GM19438 (cell line): ENCODE measurements at regions not wholly inside any gene's neighbourhood (a gene's known extent, or its start where the extent isn't known, plus 50 kb on each side); places are given as distances from the start of the nearest gene placed in this dataset.
"Not testable (repeated sequence)": the region's sequence is repeated elsewhere in the genome, so short reads cannot be mapped to it uniquely, and the experiment has no call there.

Experiments
- ATAC-seq: cut with Tn5 transposase; IDR thresholded peaks from one replicate; pipeline ENCODE4 v1.9.1; 2021; ENCODE audit warnings: low read depth; ENCODE audit not compliant: unreplicated experiment

DNA sequence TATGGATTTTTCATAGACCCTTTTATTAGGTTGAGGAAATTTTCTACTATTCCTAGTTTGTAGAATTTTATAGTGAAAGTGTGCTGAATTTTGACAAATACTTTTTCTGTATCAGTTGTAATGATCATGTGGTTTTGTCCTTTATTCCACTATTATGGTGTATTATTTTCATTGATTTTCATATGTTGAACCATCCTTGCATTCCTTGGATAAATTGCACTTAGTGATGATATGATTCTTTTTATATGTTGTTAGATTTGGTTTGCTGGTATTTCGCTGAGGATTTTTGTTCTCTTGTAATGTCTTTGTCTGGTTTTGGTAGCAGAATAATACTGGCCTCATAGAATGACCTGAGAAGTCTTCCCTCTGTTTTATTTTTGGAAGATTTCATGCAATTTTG lies 140.6 kb upstream of the CDK6 start:
- no peak for ATAC-seq

DNA sequence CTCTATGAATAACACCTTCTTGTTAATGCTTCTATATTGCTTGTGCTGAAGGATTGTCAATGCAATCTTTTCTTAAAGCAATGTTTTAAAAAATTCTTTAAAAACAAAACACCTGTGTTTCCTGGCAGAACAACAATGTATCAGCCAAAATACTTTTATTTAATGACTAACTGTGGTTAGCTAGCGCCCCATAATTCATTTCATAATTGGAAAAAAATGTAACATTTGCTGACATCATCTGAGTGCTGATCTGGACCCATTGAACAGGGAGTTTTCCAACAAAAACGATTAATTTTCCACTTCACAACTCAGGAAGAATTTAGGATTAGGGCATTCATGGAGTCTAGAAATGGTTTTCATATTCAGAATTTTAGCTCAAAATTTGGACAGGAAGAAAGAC lies 137.6 kb upstream of the CDK6 start:
- no peak for ATAC-seq

DNA sequence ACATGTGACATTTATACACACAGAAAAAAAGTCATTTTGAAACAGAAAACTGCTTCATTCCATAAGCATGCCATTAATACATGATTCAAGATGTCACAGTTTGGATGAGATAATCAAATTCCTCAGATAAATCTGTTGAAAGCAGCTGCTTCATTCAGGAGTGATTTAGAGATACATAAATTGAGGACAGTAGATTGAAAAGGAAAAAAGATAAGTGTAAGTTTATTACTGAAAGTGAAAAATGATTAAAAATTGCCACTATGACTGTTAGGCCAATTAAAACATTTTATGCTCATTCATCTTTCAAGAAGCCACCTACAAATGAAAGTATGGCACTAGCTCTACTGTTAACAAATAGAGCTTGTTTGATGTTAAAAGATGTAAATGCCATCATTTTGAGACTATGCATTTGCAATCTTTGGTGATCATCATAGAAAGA lies 136.9 kb upstream of the CDK6 start:
- ATAC-seq, result no peak

- ATAC-seq, result no peak
These were observed 136.1 kb upstream of the CDK6 start for GRCh38 chr7:92972441-92972840.

DNA sequence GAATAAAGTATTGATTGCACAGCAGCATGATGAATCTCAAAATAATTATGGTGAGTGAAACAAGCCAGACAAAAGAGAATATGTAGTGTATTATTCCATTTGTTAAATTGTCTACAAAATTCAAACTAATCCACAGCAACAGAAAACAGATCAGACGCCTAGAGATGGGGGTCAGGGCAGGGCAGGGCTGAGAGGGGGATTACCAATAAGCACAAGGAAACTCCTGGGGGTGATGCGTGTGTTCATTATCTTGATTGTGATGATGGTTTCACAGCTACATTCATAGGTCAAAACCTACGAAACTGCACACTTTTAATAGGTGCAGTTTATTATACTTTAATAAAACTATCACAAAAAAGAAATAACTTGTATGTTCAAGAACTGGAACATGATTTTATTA lies 132.7 kb upstream of the CDK6 start:
- ATAC-seq, result no peak

GRCh38 chr7:92968502-92968901 lies 132.1 kb upstream of the CDK6 start:
- no peak for ATAC-seq

DNA sequence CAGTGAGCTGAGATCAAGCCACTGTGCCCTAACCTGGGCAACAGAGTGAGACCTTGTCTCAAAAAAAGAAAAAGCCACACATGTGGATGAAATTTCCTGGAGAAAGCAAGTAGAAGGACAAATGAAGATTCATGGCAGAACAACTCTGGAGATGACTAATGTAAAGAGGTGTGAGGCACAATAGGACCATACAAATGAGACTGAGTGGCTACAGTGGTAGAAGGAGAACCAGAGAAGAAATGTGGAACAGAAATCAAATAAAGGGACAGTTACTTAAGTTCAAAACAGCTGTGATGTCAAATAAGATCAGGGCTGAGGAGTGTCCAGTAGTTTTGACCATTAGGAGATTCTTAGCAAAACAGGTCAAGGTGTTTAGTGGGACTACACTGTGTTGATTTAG lies 130.9 kb upstream of the CDK6 start:
- ATAC-seq, result no peak

GRCh38 chr7:92964141-92964540 lies 127.8 kb upstream of the CDK6 start:
- ATAC-seq, result no peak

DNA sequence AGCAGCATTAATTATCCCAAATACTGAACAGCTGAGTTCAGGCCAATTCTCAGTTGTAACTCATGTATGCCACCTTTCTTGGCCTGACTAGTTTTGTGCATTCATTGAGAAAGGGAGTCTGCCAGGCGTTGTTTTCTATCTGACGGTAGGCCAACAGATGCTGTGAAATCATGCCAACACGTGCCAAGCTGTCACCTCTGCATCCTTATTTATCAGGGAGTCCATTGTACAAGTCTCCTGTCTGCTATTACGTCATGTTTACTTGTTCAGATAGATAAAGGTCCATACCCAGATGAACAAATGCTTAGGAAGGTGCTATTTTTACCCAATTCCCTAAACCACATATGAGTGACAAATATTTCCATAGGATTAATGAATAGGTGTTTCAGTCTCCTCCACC lies 127.2 kb upstream of the CDK6 start:
- ATAC-seq, result no peak

DNA sequence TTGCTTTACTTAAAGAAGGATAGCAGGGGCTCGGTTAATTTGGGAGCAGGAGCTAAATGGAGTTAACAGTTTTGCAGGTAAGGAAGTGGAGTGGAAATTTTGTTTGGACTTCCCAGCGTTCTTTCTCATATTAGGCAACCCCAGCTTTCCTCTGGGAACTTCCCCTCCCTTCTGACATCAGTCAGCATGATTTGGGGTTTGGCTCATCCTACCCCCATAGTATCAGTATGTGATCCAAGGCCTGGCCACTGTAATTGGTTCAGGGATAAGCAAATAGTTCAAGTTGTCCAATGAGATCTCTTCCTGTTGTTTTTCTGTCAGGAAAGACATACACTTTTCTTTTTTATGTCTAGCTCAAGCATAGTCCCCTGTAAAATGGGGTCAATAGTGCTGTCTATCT lies 125.6 kb upstream of the CDK6 start:
- ATAC-seq, result no peak

- ATAC-seq, result no peak
These were observed 120.2 kb upstream of the CDK6 start for GRCh38 chr7:92956575-92956974.

DNA sequence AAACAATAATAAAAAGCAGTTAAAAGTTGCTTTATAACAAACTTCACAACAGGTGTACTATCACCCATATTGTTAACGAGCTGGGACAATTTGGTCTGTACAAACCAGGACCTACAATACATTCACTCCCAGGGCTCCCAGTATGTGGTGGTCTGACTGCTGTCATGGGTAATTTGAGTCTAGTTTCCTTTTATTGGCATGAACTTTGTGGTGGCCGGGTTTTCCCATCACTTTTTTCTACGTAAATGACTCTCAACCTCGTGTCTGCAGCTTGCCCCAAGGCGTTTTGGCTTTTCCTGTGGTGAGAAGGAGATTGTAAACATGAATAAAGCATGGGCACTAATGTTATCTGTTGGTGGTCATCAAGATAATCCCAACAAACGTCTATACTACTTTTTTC lies 118.7 kb upstream of the CDK6 start:
- no peak for ATAC-seq

DNA sequence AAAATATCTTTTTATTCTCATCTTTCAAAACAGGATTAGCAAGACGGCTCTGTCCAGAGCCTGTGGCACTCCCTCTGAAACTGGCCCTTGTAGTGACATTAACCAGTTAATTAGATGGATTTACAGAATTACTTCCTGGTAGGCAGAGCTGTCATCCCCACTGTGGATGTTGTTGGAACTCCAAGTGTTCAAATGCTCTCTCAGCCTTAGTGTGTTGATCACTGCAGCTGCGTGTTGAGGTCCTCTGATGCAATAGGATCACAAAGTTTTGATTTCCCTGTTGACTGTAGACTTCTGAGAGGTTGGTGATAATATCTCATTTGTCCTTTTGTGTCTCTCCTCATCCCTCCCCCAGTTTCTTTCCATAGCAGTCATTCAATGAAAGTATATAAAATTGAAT lies 117.3 kb upstream of the CDK6 start:
- ATAC-seq, result no peak

DNA sequence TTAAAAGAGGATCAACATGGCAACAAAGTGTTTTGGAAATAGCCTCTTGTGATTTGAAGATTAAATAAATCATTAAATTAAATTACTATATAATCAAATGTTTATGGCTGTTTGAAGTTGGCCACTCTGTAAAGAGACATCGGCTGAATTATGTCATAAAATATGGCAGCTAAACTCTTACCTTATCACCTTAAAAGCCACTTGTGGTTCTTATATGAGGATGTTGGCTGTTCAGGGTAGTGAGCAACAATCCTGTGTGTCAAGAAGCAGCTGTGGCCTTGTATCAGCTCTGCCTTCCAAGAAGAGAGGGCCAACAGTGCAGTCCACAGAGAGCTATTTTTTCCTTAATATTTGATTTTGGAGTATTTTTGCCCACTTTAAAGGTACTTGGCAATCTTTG lies 113.4 kb upstream of the CDK6 start:
- no peak for ATAC-seq

DNA sequence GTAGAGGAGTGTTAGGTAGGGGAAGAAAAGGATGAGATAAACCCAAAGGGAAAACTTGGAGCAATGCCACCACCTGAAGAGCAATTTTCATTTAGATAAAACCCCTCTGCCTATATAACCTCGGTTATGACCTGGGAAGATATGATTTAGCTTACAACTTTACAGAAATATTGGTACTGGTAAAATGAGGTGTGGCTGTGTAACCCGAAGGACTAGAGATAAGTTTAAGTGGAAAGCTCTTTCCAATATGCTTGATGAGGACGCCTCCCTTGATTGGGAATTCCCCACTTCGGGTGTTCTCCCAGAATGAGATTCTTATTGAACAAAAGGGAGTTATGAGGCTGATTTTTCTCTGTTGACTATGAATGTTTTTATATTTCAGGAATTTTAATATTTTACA lies 109.5 kb upstream of the CDK6 start:
- ATAC-seq, result no peak

DNA sequence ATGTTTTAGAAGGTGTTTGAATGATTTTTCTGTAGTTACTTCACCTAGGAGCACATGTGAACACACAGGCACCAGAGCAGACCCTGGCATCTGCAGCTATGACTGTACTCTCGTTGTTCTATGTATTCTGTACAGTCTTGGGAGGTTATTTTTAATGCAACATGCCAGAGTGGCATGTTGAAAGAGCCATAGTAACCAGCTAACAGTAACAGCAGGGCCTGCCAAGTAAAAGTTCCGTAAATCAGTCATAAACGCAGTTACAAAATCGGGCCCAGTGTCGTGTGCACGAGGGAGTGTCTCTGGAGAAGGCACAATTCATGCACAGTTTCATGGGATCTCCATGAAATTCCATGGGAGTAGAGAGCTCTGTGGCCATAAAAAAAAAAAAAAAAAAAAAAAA lies 108.3 kb upstream of the CDK6 start:
- no peak for ATAC-seq

DNA sequence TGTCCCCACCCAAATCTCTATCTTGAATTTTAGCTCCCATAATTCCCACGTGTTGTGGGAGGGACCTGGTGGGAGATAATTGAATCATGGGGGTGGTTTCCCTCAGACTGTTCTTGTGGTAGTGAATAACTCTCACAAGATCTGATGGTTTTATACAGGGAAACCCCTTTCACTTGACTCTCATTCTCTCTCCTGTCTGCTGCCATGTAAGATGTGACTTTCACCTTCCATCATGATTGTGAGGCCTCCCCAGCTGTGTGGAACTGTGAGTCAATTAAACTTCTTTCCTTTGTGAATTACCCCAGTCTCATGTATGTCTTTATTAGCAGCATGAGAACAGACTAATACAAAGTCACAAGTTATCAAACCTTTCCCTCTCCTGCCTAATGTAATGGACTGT lies 106.3 kb upstream of the CDK6 start:
- ATAC-seq, result not testable (repeated sequence)

- ATAC-seq, result no peak
These were observed 103.4 kb upstream of the CDK6 start for GRCh38 chr7:92939666-92940360.

- no peak for ATAC-seq
These were observed 97.7 kb upstream of the CDK6 start for GRCh38 chr7:92934096-92934495.

DNA sequence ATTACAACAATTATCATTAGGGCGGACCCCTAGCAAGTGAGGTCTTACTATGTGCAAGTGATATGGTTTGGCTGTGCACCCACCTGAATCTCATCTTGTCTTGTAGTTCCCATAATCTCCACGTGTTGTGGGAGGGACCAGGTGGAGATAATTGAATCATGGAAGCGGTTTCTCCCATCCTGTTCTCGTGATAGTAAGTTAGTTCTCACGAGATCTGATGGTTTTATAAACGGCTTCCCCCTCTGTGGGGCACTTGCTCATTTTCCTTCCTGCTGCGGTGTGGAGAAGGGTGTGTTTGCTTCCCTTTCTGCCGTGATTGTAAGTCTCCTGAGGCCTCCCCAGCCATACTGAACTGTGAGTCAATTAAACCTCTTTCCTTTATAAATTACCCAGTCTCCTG lies 96.1 kb upstream of the CDK6 start:
- ATAC-seq, result no peak

- ATAC-seq, result no peak
These were observed 94.0 kb upstream of the CDK6 start for GRCh38 chr7:92930404-92930803.

- no peak for ATAC-seq
These were observed 90.3 kb upstream of the CDK6 start for GRCh38 chr7:92926697-92927044.
